Activated CD4-positive, alpha-beta memory T cell treated with anti-CD3 and anti-CD28 coated beads for 36 hours (primary cell): ENCODE measurements at regions not wholly inside any gene's neighbourhood (a gene's known extent, or its start where the extent isn't known, plus 50 kb on each side); places are given as distances from the start of the nearest gene placed in this dataset.
"Not testable (repeated sequence)": the region's sequence is repeated elsewhere in the genome, so short reads cannot be mapped to it uniquely, and the experiment has no call there.

Experiments used
- CTCF ChIA-PET: fragments of 350-600 bp; sonication (Branson Sonifier 250); formaldehyde crosslinking; loops from one replicate; lab custom pipeline; 2021; ENCODE audit warnings: antibody characterized with exemption, inconsistent platforms; lab: Charles Lee
- POLR2A ChIA-PET: fragments of 350-600 bp; sonication (Branson Sonifier 250); formaldehyde crosslinking; loops from one replicate; lab custom pipeline; 2021; ENCODE audit warnings: antibody characterized with exemption; lab: Charles Lee
- DNase-seq: peaks from one replicate; pipeline ENCODE4 v3.0.0-alpha.2; 2020
- H3K27ac Mint-ChIP-seq: one replicate; pipeline ENCODE4 v1.8.0; 2021; ENCODE audit warnings: mixed read lengths
- H3K27me3 Mint-ChIP-seq: one replicate; pipeline ENCODE4 v1.8.0; 2021; ENCODE audit warnings: mixed read lengths
- H3K36me3 Mint-ChIP-seq: one replicate; pipeline ENCODE4 v1.8.0; 2021; ENCODE audit warnings: mixed read lengths
- H3K4me1 Mint-ChIP-seq: one replicate; pipeline ENCODE4 v1.8.0; 2021; ENCODE audit warnings: low read depth, mixed read lengths
- H3K4me3 Mint-ChIP-seq: one replicate; pipeline ENCODE4 v1.8.0; 2021; ENCODE audit warnings: mild to moderate bottlenecking, mixed read lengths
- H3K9me3 Mint-ChIP-seq: one replicate; pipeline ENCODE4 v1.8.0; 2021; ENCODE audit warnings: mixed read lengths
- intact Hi-C: fragments of 100-400 bp; cut with micrococcal nuclease; formaldehyde crosslinking; loops from one replicate; pipeline ENCODE4 v1.15.1; 2023

DNA sequence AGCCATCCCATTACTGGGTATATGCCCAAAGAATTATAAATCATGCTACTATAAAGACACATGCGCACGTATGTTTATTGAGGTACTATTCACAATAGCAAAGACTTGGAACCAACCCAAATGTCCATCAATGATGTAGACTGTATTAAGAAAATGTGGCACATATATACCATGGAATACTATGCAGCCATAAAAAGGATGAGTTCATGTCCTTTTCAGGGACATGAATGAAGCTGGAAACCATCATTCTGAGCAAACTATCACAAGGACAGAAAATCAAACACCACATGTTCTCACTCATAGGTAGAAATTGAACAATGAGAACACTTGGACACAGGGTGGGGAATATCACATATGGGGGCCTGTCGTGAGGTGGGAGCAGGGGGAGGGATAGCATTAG, 103.5 kb upstream of the ADRA1B start:
- H3K36me3 Mint-ChIP-seq, H3K27ac Mint-ChIP-seq, CTCF ChIA-PET, intact Hi-C loops, H3K4me1 Mint-ChIP-seq, H3K4me3 Mint-ChIP-seq, H3K27me3 Mint-ChIP-seq, H3K9me3 Mint-ChIP-seq, POLR2A ChIA-PET, DNase-seq: not testable (repeated sequence)

DNA sequence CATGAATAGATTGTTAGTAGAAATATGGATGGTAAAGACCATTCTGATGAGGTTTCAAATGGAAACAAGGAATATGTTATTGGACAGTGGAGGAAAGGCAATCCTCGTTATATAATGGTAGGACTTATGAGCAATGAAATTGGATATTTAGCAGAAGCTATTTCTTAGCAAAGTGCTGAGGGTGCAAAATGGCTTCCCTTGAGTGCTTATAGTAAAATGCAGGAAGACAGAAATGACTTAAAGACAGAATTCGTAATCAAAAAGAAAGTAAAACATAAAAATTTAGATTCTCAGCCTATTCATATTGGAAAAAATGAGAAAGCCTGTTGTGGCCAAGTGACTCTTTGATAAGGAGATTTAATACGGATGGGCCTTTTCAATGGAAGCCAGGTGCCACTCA, 102.1 kb upstream of the ADRA1B start:
- peaks cover 8% of the 10 kb centered on the region for H3K4me1 Mint-ChIP-seq
- intact Hi-C loops, result loop anchor here (1.0 kb wide), 1 partner anchor 37 kb away; no protein-coding TSS in a partner anchor
- H3K36me3 Mint-ChIP-seq, result peaks cover 2% of the 10 kb centered on the region
- peaks cover 5% of the 10 kb centered on the region for H3K9me3 Mint-ChIP-seq
- ChIA-PET CTCF (no interaction called here), POLR2A (no interaction called here)
- no peak for DNase-seq
- no peak overlapping the region for H3K27ac Mint-ChIP-seq
- peaks cover 4% of the 10 kb centered on the region for H3K27me3 Mint-ChIP-seq
- H3K4me3 Mint-ChIP-seq, result no peak overlapping the region

DNA sequence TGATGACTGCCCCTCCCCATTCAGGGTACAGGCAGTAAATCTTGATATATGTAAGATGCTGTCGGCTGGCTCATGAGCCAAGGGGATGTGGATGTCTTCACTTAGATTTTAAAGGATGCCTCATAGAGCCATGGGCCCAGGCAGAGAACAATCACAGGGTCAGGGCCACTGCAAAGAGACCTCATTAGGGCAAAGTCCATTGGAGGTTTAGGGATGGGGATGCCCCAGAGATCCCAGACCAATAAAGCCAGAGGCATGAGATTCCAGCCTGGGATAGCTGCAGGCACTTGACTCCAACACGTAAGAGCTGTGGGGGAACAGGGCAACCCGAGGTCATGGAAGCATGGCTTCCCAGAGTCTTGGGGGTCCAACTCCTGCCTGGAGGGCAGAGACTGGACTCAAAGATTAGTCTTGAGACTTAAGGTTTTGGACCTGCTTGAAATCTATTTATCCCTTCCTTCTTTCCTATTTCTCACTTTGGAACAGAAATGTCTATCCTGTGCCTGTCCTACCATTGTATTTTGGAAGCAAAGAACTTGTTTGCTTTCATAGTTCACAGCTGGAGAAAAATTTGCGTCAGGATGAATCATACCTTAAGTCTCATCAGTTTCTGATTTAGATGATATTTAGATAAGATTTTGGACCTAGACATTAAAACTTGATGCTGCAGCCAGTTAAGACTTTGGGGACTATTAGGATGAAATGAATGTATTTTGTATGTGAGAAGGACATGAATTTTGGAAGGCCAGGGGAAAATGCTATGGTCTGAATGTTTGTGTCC, 101.3 kb upstream of the ADRA1B start:
- intact Hi-C loops, result loop anchor here (1.0 kb wide), 1 partner anchor 36 kb away; no protein-coding TSS in a partner anchor
- H3K27ac Mint-ChIP-seq, result no peak overlapping the region
- no peak for DNase-seq
- CTCF ChIA-PET, result no interaction called here
- no peak overlapping the region for H3K4me3 Mint-ChIP-seq
- peaks cover 5% of the 10 kb centered on the region for H3K9me3 Mint-ChIP-seq
- POLR2A ChIA-PET, result no interaction called here
- peaks cover 8% of the 10 kb centered on the region for H3K4me1 Mint-ChIP-seq
- peaks cover 4% of the 10 kb centered on the region for H3K27me3 Mint-ChIP-seq
- peaks cover 2% of the 10 kb centered on the region for H3K36me3 Mint-ChIP-seq

DNA sequence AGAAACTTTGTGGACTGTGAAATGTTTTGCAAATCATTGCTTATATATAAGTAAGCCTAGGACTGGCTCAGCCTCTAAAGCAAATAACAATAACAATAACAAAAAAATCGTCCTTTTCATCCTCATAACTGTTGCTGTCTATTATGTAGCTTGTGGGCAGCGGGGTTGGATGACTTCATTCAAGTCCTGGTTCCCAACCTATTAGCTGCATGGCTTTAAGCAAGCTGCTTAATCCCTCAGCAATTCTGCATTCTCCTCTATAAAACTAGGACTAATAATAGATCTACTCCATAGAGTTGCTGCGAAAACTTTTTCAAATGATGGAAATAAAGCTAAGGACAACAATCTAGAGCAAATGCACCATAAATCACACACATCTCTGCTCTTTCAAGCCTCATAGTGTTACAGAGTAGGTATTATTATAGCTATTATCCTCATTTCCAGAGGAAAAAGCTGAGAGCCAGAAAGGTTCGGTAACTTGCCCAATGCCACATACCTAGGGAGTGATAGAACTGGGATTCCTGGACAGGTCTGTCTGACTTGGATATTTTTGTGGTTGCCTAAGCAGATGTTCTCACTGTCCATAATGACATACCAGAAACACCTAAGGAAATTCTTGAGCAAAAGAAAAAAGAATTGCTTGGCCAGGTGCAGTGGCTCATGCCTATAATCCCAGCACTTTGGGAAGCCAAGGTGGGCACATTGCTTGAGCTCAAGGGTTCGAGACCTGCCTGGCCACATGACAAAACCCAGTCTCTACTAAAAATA, 98.8 kb upstream of the ADRA1B start:
- ChIA-PET POLR2A (no interaction called here), CTCF (no interaction called here)
- no peaks in the 10 kb centered on the region for H3K9me3 Mint-ChIP-seq
- H3K36me3 Mint-ChIP-seq, result peaks cover 2% of the 10 kb centered on the region
- peaks cover 5% of the 10 kb centered on the region for H3K27me3 Mint-ChIP-seq
- intact Hi-C loops, result no loop called here
- no peak for DNase-seq
- H3K27ac Mint-ChIP-seq, result no peak overlapping the region
- H3K4me1 Mint-ChIP-seq, result peaks cover 8% of the 10 kb centered on the region
- H3K4me3 Mint-ChIP-seq, result no peak overlapping the region

DNA sequence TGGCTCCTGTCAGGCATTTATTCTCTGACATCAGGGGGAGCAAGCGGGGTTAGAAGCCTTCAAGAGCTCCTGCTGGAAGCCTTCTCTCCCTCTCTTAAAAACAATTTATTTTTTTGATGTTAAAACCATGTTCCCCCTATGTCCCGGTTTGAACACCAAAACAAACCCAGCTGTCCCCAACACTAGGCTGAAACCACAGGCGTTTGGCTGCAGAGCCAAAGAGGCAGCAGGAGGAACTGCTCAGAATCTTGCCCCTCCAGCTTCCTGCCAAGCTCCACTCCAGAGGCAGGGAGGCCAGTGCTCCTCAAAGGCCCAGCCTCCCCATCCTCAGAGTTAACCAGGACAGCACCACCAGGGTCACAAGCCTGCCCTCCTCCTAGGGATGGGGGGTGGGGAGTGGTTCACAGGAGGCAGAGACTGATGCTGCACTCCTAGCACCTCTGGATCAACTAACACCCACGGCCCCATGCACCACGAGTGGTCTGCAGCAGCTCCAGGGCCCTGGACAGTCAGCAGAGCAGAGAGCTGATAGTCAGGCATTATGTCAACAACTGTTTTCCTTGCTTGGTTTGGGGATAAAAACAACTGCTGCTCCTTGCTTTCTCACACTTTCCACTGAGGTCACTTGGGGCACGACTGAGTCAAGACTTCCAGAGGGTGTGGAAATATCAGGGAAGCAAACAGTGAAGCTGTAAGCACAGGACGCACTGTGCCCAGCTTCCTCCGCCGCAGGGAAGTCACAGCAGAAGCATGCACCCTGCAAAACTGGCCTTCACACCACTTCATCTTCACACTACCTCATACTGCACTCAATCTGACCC, 96.5 kb upstream of the ADRA1B start:
- Mint-ChIP-seq H3K36me3 (no peaks in the 10 kb centered on the region), H3K27ac (no peak overlapping the region), H3K27me3 (peaks cover 9% of the 10 kb centered on the region), H3K4me1 (no peaks in the 10 kb centered on the region), H3K9me3 (no peaks in the 10 kb centered on the region), H3K4me3 (no peak overlapping the region)
- DNase-seq, result no peak
- ChIA-PET POLR2A (no interaction called here), CTCF (no interaction called here)
- intact Hi-C loops, result no loop called here

DNA sequence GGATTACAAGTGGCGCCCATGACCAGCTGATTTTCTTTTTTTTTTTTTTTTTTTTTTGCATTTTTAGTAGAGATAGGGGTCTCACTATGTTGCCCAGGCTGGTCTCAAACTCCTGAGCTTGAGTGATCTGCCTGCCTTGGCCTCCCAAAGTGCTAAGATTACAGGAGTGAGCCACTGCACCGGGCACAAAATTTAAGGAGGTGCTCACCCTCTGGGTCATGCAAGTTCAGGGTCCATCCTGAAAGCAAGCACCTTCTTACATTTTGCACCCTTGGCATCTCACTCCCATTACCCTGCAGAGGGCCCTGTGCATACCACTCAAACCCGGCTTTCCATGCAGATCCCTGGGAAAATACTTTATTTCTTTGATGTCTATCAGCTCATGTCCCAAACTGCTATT, 95.6 kb upstream of the ADRA1B start:
- no peak for DNase-seq
- Mint-ChIP-seq H3K9me3 (no peaks in the 10 kb centered on the region), H3K27me3 (peaks cover 12% of the 10 kb centered on the region), H3K4me1 (no peaks in the 10 kb centered on the region), H3K27ac (no peak overlapping the region), H3K4me3 (no peak overlapping the region), H3K36me3 (no peaks in the 10 kb centered on the region)
- intact Hi-C loops, result no loop called here
- POLR2A ChIA-PET, result no interaction called here
- CTCF ChIA-PET, result no interaction called here

DNA sequence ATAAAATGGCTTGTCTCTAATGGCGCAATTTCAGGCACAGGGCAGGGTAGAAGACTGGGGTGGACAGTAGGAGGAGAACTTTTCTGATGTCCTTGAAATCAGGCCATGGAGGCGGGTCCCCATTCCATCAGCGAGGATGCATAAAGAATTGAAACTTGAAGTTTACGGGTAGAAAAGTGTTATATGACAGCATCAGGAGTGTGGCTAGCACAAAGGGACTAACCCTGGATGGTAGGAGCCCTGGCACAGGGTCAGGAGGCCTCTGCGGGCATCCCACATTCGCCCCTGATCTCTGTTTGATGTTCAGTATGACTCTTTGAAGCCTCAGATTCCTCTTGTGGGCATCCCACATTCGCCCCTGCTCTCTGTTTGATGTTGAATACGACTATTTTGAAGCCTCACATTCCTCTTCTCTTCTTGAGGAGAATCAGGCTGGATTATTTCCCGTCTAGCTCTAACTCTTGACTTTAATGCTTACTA, 94.8 kb upstream of the ADRA1B start:
- Mint-ChIP-seq H3K27me3 (peaks cover 8% of the 10 kb centered on the region), H3K4me3 (no peak overlapping the region), H3K27ac (no peak overlapping the region), H3K9me3 (no peaks in the 10 kb centered on the region), H3K4me1 (no peaks in the 10 kb centered on the region), H3K36me3 (no peaks in the 10 kb centered on the region)
- DNase-seq, result no peak
- POLR2A ChIA-PET, result no interaction called here
- intact Hi-C loops, result no loop called here
- CTCF ChIA-PET, result no interaction called here

DNA sequence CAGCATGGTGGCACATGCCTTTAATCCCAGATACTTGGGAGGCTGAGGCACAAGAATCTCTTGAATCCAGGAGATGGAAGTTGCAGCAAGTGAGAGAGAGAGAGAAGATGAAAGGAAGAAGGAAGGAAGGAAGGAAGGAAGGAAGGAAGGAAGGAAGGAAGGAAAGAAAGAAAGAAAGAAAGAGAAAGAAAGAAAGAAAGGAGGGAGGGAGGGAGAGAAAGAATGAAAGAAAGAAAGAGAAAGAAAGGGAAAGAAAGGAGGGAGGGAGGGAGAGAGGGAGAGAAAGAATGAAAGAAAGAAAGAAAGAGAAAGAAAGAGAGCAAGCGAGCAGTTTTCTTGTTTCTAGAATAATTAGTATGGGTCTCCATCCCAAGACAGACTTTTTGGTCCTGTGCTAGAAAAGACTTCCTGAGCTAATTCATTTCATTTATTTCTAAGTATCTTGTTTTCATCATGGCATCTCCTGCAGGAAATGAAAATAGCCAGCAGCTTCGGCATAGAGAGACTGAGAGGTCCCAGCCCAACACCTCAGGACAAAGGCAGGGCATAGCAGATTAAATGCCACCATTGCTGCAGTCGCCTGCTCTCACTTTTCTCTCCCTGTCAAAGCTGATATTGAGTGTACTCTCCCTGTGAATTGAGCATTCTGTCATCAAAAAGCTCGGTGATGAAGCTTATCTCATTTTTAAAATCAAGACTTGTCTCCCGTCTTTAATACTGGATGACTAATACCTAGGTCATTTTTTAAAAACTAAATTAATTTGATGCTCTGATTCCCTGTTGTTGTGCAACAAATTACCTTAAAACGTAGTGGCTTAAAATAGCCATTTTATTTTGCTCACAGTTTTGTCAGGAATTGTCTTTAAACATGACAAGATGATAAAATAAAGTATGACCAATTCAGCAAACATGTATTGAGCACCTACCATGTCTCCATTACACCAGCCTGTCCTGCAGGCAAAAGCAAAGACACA, 91.8 kb upstream of the ADRA1B start:
- no peaks in the 10 kb centered on the region for H3K9me3 Mint-ChIP-seq
- ChIA-PET POLR2A (no interaction called here), CTCF (no interaction called here)
- no peak for DNase-seq
- H3K27ac Mint-ChIP-seq, result no peak overlapping the region
- intact Hi-C loops, result no loop called here
- H3K36me3 Mint-ChIP-seq, result no peaks in the 10 kb centered on the region
- H3K4me1 Mint-ChIP-seq, result no peaks in the 10 kb centered on the region
- peaks cover 15% of the 10 kb centered on the region for H3K27me3 Mint-ChIP-seq
- no peak overlapping the region for H3K4me3 Mint-ChIP-seq

DNA sequence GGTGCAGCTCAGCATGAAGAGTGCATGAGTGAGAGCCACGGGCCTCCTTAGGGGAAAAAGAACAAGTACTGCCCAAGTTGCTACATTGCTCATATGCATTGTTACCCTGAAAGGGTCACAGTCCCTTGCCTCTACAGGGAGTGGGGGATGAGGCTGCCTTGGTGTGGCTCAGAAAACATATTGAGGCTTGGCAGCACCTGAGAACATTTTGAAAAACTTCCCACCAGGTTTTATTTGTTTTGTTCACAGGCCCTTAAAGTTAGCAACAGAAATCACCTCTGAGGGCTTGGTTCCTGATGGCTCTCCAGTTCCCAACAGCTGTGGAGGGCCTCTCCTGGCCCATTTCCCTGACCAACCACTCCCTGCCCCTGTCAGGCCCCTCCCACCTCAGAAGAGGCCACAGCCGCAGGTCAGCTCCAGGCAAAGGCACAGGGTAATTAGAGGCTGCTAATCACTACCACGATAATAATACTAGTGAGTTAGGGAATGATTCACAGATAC, 90.7 kb upstream of the ADRA1B start:
- no peaks in the 10 kb centered on the region for H3K9me3 Mint-ChIP-seq
- no peak for DNase-seq
- peaks cover 18% of the 10 kb centered on the region for H3K27me3 Mint-ChIP-seq
- no peak overlapping the region for H3K27ac Mint-ChIP-seq
- ChIA-PET POLR2A (no interaction called here), CTCF (no interaction called here)
- H3K36me3 Mint-ChIP-seq, result no peaks in the 10 kb centered on the region
- intact Hi-C loops, result no loop called here
- no peak overlapping the region for H3K4me3 Mint-ChIP-seq
- no peaks in the 10 kb centered on the region for H3K4me1 Mint-ChIP-seq

DNA sequence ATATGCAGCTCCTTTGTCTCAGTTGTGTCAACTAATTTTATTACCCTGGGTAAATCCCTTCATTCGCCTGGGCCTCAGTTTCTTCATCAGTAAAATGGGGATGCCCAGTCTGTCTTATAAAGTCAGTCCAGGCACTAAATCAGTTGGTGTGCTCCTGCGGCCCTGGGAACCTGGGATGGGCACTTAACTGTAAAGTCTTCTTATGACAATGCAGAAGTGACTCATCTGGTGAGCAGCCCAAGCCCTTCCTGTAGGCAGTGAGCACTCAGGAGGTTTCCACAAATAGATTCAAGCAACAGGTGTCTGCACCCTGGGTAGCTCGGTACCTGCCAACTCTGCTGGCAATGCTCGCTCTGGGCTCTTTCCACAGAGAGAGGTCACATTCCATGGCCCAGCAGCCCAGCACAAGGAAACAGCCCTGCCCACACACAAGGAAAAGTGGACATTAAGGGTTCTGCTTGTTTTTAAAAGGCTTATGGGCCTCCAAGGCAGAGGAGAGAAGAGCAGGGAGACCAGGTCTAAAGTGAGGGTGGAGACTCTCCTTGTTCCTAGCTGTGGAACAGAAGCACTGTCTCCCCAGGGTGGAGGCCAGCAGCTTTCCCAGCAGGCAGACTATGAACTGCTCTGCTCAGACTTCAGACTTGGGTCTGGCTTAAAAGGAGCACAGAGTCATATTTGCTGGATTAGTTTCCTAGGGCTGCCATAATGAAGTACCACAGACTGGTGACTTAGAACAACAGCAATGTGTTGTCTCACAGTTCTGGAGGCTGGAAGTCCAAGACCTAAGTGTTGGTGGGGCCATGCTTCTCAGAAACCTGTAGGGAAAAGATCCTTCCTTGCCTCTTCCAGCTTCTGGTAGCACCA, 89.7 kb upstream of the ADRA1B start:
- Mint-ChIP-seq H3K36me3 (no peaks in the 10 kb centered on the region), H3K4me3 (no peak overlapping the region), H3K27ac (no peak overlapping the region), H3K9me3 (no peaks in the 10 kb centered on the region), H3K4me1 (no peaks in the 10 kb centered on the region), H3K27me3 (peaks cover 22% of the 10 kb centered on the region)
- ChIA-PET POLR2A (no interaction called here), CTCF (no interaction called here)
- DNase-seq, result peak; percentile 13
- intact Hi-C loops, result no loop called here

DNA sequence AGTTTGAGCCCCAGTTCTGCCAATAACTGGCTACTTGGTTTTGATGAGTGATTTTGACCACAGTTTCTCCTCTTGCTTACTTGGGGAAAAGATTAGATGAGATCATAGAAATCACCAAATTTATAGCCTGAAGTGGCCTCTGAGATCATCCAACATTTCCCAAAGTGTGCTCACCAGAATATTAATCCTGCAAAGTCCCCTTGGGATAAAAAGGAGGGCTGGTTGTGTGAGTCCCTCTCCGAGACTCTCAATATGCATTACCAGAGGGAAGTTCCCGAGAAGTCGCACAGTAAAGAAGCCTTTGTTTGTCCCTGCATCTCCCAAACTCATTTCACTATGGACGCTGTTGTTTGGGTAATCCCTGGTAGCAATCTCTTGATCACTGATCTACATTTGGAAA, 88.4 kb upstream of the ADRA1B start:
- no peak for DNase-seq
- POLR2A ChIA-PET, result no interaction called here
- CTCF ChIA-PET, result no interaction called here
- H3K36me3 Mint-ChIP-seq, result no peaks in the 10 kb centered on the region
- no peak overlapping the region for H3K4me3 Mint-ChIP-seq
- no peaks in the 10 kb centered on the region for H3K9me3 Mint-ChIP-seq
- intact Hi-C loops, result no loop called here
- H3K4me1 Mint-ChIP-seq, result no peaks in the 10 kb centered on the region
- no peak overlapping the region for H3K27ac Mint-ChIP-seq
- H3K27me3 Mint-ChIP-seq, result peaks cover 31% of the 10 kb centered on the region
